Right lobe of liver (tissue), 6 donors: ENCODE measurements at regions not wholly inside any gene's neighbourhood (a gene's known extent, or its start where the extent isn't known, plus 50 kb on each side); places are given as distances from the start of the nearest gene placed in this dataset.

ENCODE experiments used
- ATAC-seq, 4 donors: fragments of 200-7000 bp; cut with Tn5 transposase; one replicate each; pipeline ENCODE4 v1.9.1; 2020; ENCODE audit warnings: mild to moderate bottlenecking in 4 of 4, moderate library complexity in 4 of 4
- DNase-seq, 3 donors: peaks; one replicate each; pipeline ENCODE4 v3.0.0-alpha.2; 2020
- H3K27ac ChIP-seq, 3 donors: fragments of 200-600 bp; one replicate each; pipeline ENCODE4 v1.8.0; 2022
- H3K27me3 ChIP-seq, 2 donors: fragments of 200-600 bp; one replicate each; pipeline ENCODE4 v1.8.0; 2022
- H3K36me3 ChIP-seq, 4 donors: fragments of 200-600 bp; sonication (generic) in 1 of 4; one replicate each; pipeline versions ENCODE4 v1.5.1 to v1.8.0; 2017 to 2022; ENCODE audit warnings: control low read depth in 1 of 4
- H3K4me1 ChIP-seq, 4 donors: fragments of 200-600 bp; sonication (generic) in 1 of 4; one replicate each; pipeline versions ENCODE4 v1.5.1 to v1.8.0; 2017 to 2022; ENCODE audit warnings: control low read depth in 1 of 4
- H3K4me3 ChIP-seq, 3 donors: fragments of 200-600 bp; one replicate each; pipeline ENCODE4 v1.8.0; 2022
- H3K9me3 ChIP-seq, 4 donors: fragments of 200-600 bp; sonication (generic) in 1 of 4; one replicate each; pipeline versions ENCODE4 v1.5.1 to v1.8.0; 2017 to 2022; ENCODE audit warnings: control low read depth in 1 of 4
- CTCF ChIP-seq, 4 donors: fragments of 200-600 bp in 3 of 4; fragments of 450-650 bp in 1 of 4; IDR thresholded peaks; one replicate each; pipeline versions ENCODE4 v1.5.1 to v1.8.0; 2016 to 2022; ENCODE audit warnings: antibody characterized with exemption in 4 of 4, mild to moderate bottlenecking in 2 of 4
- POLR2A ChIP-seq: fragments of 450-650 bp; IDR thresholded peaks from one replicate; pipeline ENCODE4 v1.6.1; 2017; ENCODE audit warnings: antibody characterized with exemption, mild to moderate bottlenecking
- WGBS: methylation state at CpG from one replicate; pipeline ENCODE4 v1.1.6; 2018; ENCODE audit warnings: low coverage, low lambda C conversion rate; ENCODE audit not compliant: insufficient coverage; ENCODE audit errors: missing lambda C conversion rate; 5-methylcytosine and 5-hydroxymethylcytosine counted together
- intact Hi-C, 2 donors: fragments of 100-400 bp; cut with DNase I; formaldehyde crosslinking; loops; one replicate each; pipeline versions ENCODE4 v1.11.2 to v1.14.1; 2022
- donor health status: DM: no; HTN: yes; CAD: no.
- donor health status: DM: no; HTN: no; CAD: no.
- donor health status: DM: no; HTN: no; CAD: no.
- donor health status: DM: no; HTN: yes; CAD: no.
- donor health status: DM: no; HTN: yes; CAD: no.

- Histone ChIP-seq H3K36me3 (no peaks in the 10 kb centered on the region), H3K4me1 (no peaks in the 10 kb centered on the region), H3K27ac (no peak overlapping the region), H3K4me3 (no peak overlapping the region), H3K9me3 (no peaks in the 10 kb centered on the region), H3K27me3 (no peaks in the 10 kb centered on the region)
- DNase-seq, result no peak
- TF ChIP-seq POLR2A (no peak), CTCF (IDR thresholded peaks at IDR 0.05) (no peak)
- WGBS, result 35% methylated on average over 5 of the region's 5 CpGs
- intact Hi-C loops, result no loop called here
- ATAC-seq, result no peak
These were observed 687.3 kb upstream of the CELF2 start for GRCh38 chr10:10330418-10330817.

GRCh38 chr10:10332786-10333185 is 684.9 kb upstream of the CELF2 start:
- H3K27me3 ChIP-seq, result no peaks in the 10 kb centered on the region
- 51% methylated on average over 2 of the region's 2 CpGs for WGBS
- intact Hi-C loops, result no loop called here
- no peak overlapping the region for H3K4me3 ChIP-seq
- no peak for ATAC-seq
- no peaks in the 10 kb centered on the region for H3K9me3 ChIP-seq
- TF ChIP-seq CTCF (IDR thresholded peaks at IDR 0.05) (no peak), POLR2A (no peak)
- H3K4me1 ChIP-seq, result no peaks in the 10 kb centered on the region
- no peaks in the 10 kb centered on the region for H3K36me3 ChIP-seq
- no peak for DNase-seq
- no peak overlapping the region for H3K27ac ChIP-seq

GRCh38 chr10:10333622-10334021 is 684.0 kb upstream of the CELF2 start:
- H3K9me3 ChIP-seq, result no peaks in the 10 kb centered on the region
- no peak overlapping the region for H3K4me3 ChIP-seq
- intact Hi-C loops, result no loop called here
- ATAC-seq (no peak), DNase-seq (no peak)
- H3K27me3 ChIP-seq, result no peaks in the 10 kb centered on the region
- H3K36me3 ChIP-seq, result no peaks in the 10 kb centered on the region
- no peak for TF ChIP-seq POLR2A
- TF ChIP-seq CTCF (IDR thresholded peaks at IDR 0.05), result no peak
- H3K4me1 ChIP-seq, result no peaks in the 10 kb centered on the region
- WGBS, result 31% methylated on average over 4 of the region's 4 CpGs
- no peak overlapping the region for H3K27ac ChIP-seq

- TF ChIP-seq CTCF (IDR thresholded peaks at IDR 0.05) (no peak), POLR2A (no peak)
- H3K4me3 ChIP-seq, result no peak overlapping the region
- H3K9me3 ChIP-seq, result no peaks in the 10 kb centered on the region
- H3K27me3 ChIP-seq, result no peaks in the 10 kb centered on the region
- intact Hi-C loops, result no loop called here
- no peaks in the 10 kb centered on the region for H3K4me1 ChIP-seq
- H3K36me3 ChIP-seq, result no peaks in the 10 kb centered on the region
- H3K27ac ChIP-seq, result no peak overlapping the region
- 64% methylated on average over 5 of the region's 5 CpGs for WGBS
- ATAC-seq, result no peak
- DNase-seq, result no peak
These were observed 679.3 kb upstream of the CELF2 start for GRCh38 chr10:10338339-10338738.
